ENCODE measurements at regions not wholly inside any gene's neighbourhood (a gene's known extent, or its start where the extent isn't known, plus 50 kb on each side); places are given as distances from the start of the nearest gene placed in this dataset.

- no peak for TF ChIP-seq POLR2A (IDR thresholded peaks at IDR 0.05)
- TF ChIP-seq, protein P1, sequence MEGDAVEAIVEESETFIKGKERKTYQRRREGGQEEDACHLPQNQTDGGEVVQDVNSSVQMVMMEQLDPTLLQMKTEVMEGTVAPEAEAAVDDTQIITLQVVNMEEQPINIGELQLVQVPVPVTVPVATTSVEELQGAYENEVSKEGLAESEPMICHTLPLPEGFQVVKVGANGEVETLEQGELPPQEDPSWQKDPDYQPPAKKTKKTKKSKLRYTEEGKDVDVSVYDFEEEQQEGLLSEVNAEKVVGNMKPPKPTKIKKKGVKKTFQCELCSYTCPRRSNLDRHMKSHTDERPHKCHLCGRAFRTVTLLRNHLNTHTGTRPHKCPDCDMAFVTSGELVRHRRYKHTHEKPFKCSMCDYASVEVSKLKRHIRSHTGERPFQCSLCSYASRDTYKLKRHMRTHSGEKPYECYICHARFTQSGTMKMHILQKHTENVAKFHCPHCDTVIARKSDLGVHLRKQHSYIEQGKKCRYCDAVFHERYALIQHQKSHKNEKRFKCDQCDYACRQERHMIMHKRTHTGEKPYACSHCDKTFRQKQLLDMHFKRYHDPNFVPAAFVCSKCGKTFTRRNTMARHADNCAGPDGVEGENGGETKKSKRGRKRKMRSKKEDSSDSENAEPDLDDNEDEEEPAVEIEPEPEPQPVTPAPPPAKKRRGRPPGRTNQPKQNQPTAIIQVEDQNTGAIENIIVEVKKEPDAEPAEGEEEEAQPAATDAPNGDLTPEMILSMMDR (IDR thresholded peaks at IDR 0.05) = peak; percentile 55 to 87 (median 74)
- no peak for TF ChIP-seq POLR2AphosphoS5 (IDR thresholded peaks at IDR 0.05)
These were observed 134.3 kb upstream of the PDE1C start for GRCh38 chr7:32204361-32205018.
